ENCODE measurements at regions not wholly inside any gene's neighbourhood (a gene's known extent, or its start where the extent isn't known, plus 50 kb on each side); places are given as distances from the start of the nearest gene placed in this dataset.

- TF ChIP-seq CTCF (conservative IDR thresholded peaks at IDR 0.05; ENCODE audit: low read length): no peak
- TF ChIP-seq EZH2phosphoT487 (IDR thresholded peaks at IDR 0.05; ENCODE audit: borderline replicate concordance): no peak
- Histone ChIP-seq H3K4me1 (ENCODE audit: insufficient read depth, low read length, poor library complexity, severe bottlenecking) (no peaks in the 10 kb centered on the region), H4K20me1 (ENCODE audit: insufficient read depth, low read length, poor library complexity, severe bottlenecking) (no peaks in the 10 kb centered on the region), H3K9ac (ENCODE audit: low read depth, low read length, poor library complexity, severe bottlenecking) (no peak overlapping the region), H3K9me2 (replicated peaks; ENCODE audit: low read depth, low read length) (no peaks in the 10 kb centered on the region), H3K4me2 (ENCODE audit: low read depth, low read length, poor library complexity, severe bottlenecking) (no peak overlapping the region), H3F3A (ENCODE audit: low read depth) (no peaks in the 10 kb centered on the region), H3K79me2 (ENCODE audit: insufficient read depth, low read length) (no peaks in the 10 kb centered on the region), H3K27me3 (ENCODE audit: insufficient read depth, low read length, poor library complexity, severe bottlenecking) (no peaks in the 10 kb centered on the region), H3K4me3 (ENCODE audit: low read length, poor library complexity, severe bottlenecking) (no peak overlapping the region), H2AFZ (ENCODE audit: low read length) (no peak overlapping the region), H3K9me3 (ENCODE audit: insufficient read depth, low read depth, low read length) (no peaks in the 10 kb centered on the region), H3K36me3 (ENCODE audit: insufficient read depth, low read length) (no peaks in the 10 kb centered on the region)
Measured at GRCh38 chr4:18130256-18130655, 108.7 kb upstream of the LCORL start.

DNA sequence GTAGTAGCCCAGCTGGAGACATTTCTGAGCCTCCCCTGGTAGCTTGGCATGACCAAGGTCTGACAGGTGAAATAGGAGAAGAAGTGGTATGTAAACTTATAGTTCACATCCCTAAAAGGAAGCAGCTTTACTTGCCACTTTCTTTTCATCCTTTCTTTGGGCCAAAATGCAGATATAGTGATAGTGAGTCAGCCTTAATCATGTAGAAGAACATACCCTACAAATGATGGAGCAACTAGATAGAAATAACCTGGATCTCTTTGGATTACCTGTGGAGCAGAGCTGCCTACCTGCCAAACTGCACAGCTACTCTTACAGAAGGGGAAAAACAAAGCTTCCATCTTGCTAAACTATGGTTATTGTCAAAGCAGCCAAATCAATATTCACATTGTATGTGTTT is 106.7 kb upstream of the LCORL start:
- H3K9me2 ChIP-seq (replicated peaks; ENCODE audit: low read depth, low read length): no peaks in the 10 kb centered on the region
- no peak overlapping the region for H3K4me3 ChIP-seq (ENCODE audit: low read length, poor library complexity, severe bottlenecking)
- TF ChIP-seq CTCF (conservative IDR thresholded peaks at IDR 0.05; ENCODE audit: low read length) (no peak), EZH2phosphoT487 (IDR thresholded peaks at IDR 0.05; ENCODE audit: borderline replicate concordance) (no peak)
- no peaks in the 10 kb centered on the region for H4K20me1 ChIP-seq (ENCODE audit: insufficient read depth, low read length, poor library complexity, severe bottlenecking)
- no peak overlapping the region for H3K9ac ChIP-seq (ENCODE audit: low read depth, low read length, poor library complexity, severe bottlenecking)
- H3F3A ChIP-seq (ENCODE audit: low read depth): no peaks in the 10 kb centered on the region
- no peaks in the 10 kb centered on the region for H3K36me3 ChIP-seq (ENCODE audit: insufficient read depth, low read length)
- H3K9me3 ChIP-seq (ENCODE audit: insufficient read depth, low read depth, low read length): no peaks in the 10 kb centered on the region
- H2AFZ ChIP-seq (ENCODE audit: low read length): no peak overlapping the region
- no peaks in the 10 kb centered on the region for H3K27me3 ChIP-seq (ENCODE audit: insufficient read depth, low read length, poor library complexity, severe bottlenecking)
- no peaks in the 10 kb centered on the region for H3K4me1 ChIP-seq (ENCODE audit: insufficient read depth, low read length, poor library complexity, severe bottlenecking)
- H3K4me2 ChIP-seq (ENCODE audit: low read depth, low read length, poor library complexity, severe bottlenecking): no peak overlapping the region
- H3K79me2 ChIP-seq (ENCODE audit: insufficient read depth, low read length): no peaks in the 10 kb centered on the region

- Histone ChIP-seq H3K36me3 (ENCODE audit: insufficient read depth, low read length) (no peaks in the 10 kb centered on the region), H3K9me3 (ENCODE audit: insufficient read depth, low read depth, low read length) (no peaks in the 10 kb centered on the region), H3K9me2 (replicated peaks; ENCODE audit: low read depth, low read length) (no peaks in the 10 kb centered on the region), H3K27me3 (ENCODE audit: insufficient read depth, low read length, poor library complexity, severe bottlenecking) (no peaks in the 10 kb centered on the region), H3K79me2 (ENCODE audit: insufficient read depth, low read length) (no peaks in the 10 kb centered on the region), H3K4me1 (ENCODE audit: insufficient read depth, low read length, poor library complexity, severe bottlenecking) (no peaks in the 10 kb centered on the region), H3K9ac (ENCODE audit: low read depth, low read length, poor library complexity, severe bottlenecking) (no peak overlapping the region), H2AFZ (ENCODE audit: low read length) (no peak overlapping the region), H3K4me2 (ENCODE audit: low read depth, low read length, poor library complexity, severe bottlenecking) (no peak overlapping the region), H3K4me3 (ENCODE audit: low read length, poor library complexity, severe bottlenecking) (no peak overlapping the region), H4K20me1 (ENCODE audit: insufficient read depth, low read length, poor library complexity, severe bottlenecking) (no peaks in the 10 kb centered on the region), H3F3A (ENCODE audit: low read depth) (no peaks in the 10 kb centered on the region)
- TF ChIP-seq EZH2phosphoT487 (IDR thresholded peaks at IDR 0.05; ENCODE audit: borderline replicate concordance) (no peak), CTCF (conservative IDR thresholded peaks at IDR 0.05; ENCODE audit: low read length) (no peak)
Measured at GRCh38 chr4:18127030-18127429, 105.5 kb upstream of the LCORL start.

All from Loucy (cell line).